ENCODE measurements at regions not wholly inside any gene's neighbourhood (a gene's known extent, or its start where the extent isn't known, plus 50 kb on each side); places are given as distances from the start of the nearest gene placed in this dataset.

- TF ChIP-seq SIN3A (IDR thresholded peaks at IDR 0.05; ENCODE audit: borderline replicate concordance, low read depth, low read length) = no peak
- TF ChIP-seq, protein P1, sequence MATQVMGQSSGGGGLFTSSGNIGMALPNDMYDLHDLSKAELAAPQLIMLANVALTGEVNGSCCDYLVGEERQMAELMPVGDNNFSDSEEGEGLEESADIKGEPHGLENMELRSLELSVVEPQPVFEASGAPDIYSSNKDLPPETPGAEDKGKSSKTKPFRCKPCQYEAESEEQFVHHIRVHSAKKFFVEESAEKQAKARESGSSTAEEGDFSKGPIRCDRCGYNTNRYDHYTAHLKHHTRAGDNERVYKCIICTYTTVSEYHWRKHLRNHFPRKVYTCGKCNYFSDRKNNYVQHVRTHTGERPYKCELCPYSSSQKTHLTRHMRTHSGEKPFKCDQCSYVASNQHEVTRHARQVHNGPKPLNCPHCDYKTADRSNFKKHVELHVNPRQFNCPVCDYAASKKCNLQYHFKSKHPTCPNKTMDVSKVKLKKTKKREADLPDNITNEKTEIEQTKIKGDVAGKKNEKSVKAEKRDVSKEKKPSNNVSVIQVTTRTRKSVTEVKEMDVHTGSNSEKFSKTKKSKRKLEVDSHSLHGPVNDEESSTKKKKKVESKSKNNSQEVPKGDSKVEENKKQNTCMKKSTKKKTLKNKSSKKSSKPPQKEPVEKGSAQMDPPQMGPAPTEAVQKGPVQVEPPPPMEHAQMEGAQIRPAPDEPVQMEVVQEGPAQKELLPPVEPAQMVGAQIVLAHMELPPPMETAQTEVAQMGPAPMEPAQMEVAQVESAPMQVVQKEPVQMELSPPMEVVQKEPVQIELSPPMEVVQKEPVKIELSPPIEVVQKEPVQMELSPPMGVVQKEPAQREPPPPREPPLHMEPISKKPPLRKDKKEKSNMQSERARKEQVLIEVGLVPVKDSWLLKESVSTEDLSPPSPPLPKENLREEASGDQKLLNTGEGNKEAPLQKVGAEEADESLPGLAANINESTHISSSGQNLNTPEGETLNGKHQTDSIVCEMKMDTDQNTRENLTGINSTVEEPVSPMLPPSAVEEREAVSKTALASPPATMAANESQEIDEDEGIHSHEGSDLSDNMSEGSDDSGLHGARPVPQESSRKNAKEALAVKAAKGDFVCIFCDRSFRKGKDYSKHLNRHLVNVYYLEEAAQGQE (IDR thresholded peaks at IDR 0.05; ENCODE audit: low read depth, low read length) = no peak
- TF ChIP-seq, protein P2, sequence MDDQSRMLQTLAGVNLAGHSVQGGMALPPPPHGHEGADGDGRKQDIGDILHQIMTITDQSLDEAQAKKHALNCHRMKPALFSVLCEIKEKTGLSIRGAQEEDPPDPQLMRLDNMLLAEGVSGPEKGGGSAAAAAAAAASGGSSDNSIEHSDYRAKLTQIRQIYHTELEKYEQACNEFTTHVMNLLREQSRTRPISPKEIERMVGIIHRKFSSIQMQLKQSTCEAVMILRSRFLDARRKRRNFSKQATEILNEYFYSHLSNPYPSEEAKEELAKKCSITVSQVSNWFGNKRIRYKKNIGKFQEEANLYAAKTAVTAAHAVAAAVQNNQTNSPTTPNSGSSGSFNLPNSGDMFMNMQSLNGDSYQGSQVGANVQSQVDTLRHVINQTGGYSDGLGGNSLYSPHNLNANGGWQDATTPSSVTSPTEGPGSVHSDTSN (IDR thresholded peaks at IDR 0.05) = no peak
- TF ChIP-seq MAX (IDR thresholded peaks at IDR 0.05; ENCODE audit: low read depth) = no peak
- no peak for TF ChIP-seq SMC3 (IDR thresholded peaks at IDR 0.05; ENCODE audit: low read depth, low read length)
- TF ChIP-seq NFIC (IDR thresholded peaks at IDR 0.05; ENCODE audit: borderline replicate concordance) = no peak
- TF ChIP-seq FOSL2 (IDR thresholded peaks at IDR 0.05; ENCODE audit: borderline replicate concordance, low read depth) = no peak
- TF ChIP-seq USF1 (IDR thresholded peaks at IDR 0.05; ENCODE audit: borderline replicate concordance, low read depth) = no peak
- TF ChIP-seq GATA2 (CRISPR knock-in tag; IDR thresholded peaks at IDR 0.05) = no peak
- no peak for TF ChIP-seq FOXM1 (IDR thresholded peaks at IDR 0.05; ENCODE audit: low read depth)
- no peak for TF ChIP-seq EP300 (IDR thresholded peaks at IDR 0.05; ENCODE audit: borderline replicate concordance in 1 of 2, low read depth in 1 of 2, low read length in 1 of 2)
- no peak for TF ChIP-seq NRF1 (IDR thresholded peaks at IDR 0.05; ENCODE audit: low read depth, low read length)
- TF ChIP-seq IRF3 (IDR thresholded peaks at IDR 0.05; ENCODE audit: low read depth, low read length) = no peak
- TF ChIP-seq POLR2AphosphoS5 (IDR thresholded peaks at IDR 0.05; ENCODE audit: low read depth, low read length) = no peak
- no peak for TF ChIP-seq EZH2phosphoT487 (IDR thresholded peaks at IDR 0.05; ENCODE audit: borderline replicate concordance, low read depth)
- TF ChIP-seq JUND (IDR thresholded peaks at IDR 0.05) = no peak
- TF ChIP-seq MXI1 (IDR thresholded peaks at IDR 0.05; ENCODE audit: low read depth, low read length) = no peak
- TF ChIP-seq RFX5 (IDR thresholded peaks at IDR 0.05; ENCODE audit: low read length) = no peak
- TF ChIP-seq, protein P3, sequence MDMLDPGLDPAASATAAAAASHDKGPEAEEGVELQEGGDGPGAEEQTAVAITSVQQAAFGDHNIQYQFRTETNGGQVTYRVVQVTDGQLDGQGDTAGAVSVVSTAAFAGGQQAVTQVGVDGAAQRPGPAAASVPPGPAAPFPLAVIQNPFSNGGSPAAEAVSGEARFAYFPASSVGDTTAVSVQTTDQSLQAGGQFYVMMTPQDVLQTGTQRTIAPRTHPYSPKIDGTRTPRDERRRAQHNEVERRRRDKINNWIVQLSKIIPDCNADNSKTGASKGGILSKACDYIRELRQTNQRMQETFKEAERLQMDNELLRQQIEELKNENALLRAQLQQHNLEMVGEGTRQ (IDR thresholded peaks at IDR 0.05; ENCODE audit: borderline replicate concordance, low read depth, low read length) = no peak
- Histone ChIP-seq H3K79me2 (ENCODE audit: insufficient read depth) (no peaks in the 10 kb centered on the region), H3K9me2 (no peaks in the 10 kb centered on the region), H3K9ac (no peak overlapping the region), H3K27ac (ENCODE audit: low read depth in 2 of 2, low read length in 1 of 2) (no peak overlapping the region), H3K4me2 (no peak overlapping the region), H3K27me3 (ENCODE audit: insufficient read depth) (no peaks in the 10 kb centered on the region; the same call in 1 of the 2 replicates), H2AFZ (ENCODE audit: low read depth) (no peak overlapping the region), H4K20me1 (ENCODE audit: insufficient read depth) (no peaks in the 10 kb centered on the region), H3F3A (replicated peaks; ENCODE audit: insufficient read depth) (no peaks in the 10 kb centered on the region), H3K4me1 (ENCODE audit: control insufficient read depth in 1 of 2, insufficient read depth in 2 of 2, low read depth in 1 of 2, low read length in 1 of 2) (no peaks in the 10 kb centered on the region), H3K9me3 (no peaks in the 10 kb centered on the region), H3K36me3 (replicated peaks in 1 of 2; ENCODE audit: control insufficient read depth in 1 of 2, insufficient read depth in 2 of 2, low read length in 1 of 2) (no peaks in the 10 kb centered on the region), H3K4me3 (ENCODE audit: low read depth in 2 of 2, low read length in 1 of 2) (no peak overlapping the region)
- DNase-seq = no peak
- 58% methylated on average over 2 of the region's 2 CpGs for whole genome bisulfite sequencing (ENCODE audit: low lambda C conversion rate)
- ChIA-PET POLR2A (no interaction called here), CTCF (no interaction called here)
Observed at GRCh38 chr12:45599196-45599595, 130.3 kb upstream of the ARID2 start.

Measured in SK-N-SH (cell line).